ENCODE measurements at regions not wholly inside any gene's neighbourhood (a gene's known extent, or its start where the extent isn't known, plus 50 kb on each side); places are given as distances from the start of the nearest gene placed in this dataset.

DNA sequence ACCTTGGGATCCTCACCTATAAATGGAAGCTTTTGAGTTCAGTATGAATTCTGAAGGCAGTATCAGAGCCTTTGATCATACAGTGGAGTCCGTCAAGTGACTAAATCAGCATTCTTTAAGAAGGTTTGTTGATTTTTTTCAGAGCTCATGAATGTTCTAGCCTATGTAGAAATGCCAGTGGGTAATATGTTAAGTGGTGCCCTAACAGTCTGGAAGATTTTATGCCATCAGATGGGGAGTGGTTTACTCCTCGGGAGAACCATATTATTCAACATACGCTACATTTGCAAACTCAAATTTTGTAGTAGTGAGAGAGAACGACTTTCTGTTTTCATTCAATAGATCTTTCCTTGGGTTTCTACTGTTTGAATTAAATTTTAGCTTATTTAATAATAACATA is 225.0 kb upstream of the ACVR2A start:
- intact Hi-C loops (cut with DNase I; ENCODE audit: low total_unique reads): no loop called here
- Histone ChIP-seq H3K27ac (no peak overlapping the region), H3K4me1 (no peaks in the 10 kb centered on the region), H3K27me3 (no peaks in the 10 kb centered on the region), H3K36me3 (ENCODE audit: low read depth, missing control alignments) (no peaks in the 10 kb centered on the region), H3K9me3 (no peaks in the 10 kb centered on the region), H3K4me3 (no peak overlapping the region)
- TF ChIP-seq, protein P1, sequence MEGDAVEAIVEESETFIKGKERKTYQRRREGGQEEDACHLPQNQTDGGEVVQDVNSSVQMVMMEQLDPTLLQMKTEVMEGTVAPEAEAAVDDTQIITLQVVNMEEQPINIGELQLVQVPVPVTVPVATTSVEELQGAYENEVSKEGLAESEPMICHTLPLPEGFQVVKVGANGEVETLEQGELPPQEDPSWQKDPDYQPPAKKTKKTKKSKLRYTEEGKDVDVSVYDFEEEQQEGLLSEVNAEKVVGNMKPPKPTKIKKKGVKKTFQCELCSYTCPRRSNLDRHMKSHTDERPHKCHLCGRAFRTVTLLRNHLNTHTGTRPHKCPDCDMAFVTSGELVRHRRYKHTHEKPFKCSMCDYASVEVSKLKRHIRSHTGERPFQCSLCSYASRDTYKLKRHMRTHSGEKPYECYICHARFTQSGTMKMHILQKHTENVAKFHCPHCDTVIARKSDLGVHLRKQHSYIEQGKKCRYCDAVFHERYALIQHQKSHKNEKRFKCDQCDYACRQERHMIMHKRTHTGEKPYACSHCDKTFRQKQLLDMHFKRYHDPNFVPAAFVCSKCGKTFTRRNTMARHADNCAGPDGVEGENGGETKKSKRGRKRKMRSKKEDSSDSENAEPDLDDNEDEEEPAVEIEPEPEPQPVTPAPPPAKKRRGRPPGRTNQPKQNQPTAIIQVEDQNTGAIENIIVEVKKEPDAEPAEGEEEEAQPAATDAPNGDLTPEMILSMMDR (IDR thresholded peaks at IDR 0.05): no peak
- TF ChIP-seq POLR2A (IDR thresholded peaks at IDR 0.05): no peak
- no peak for DNase-seq
- whole genome bisulfite sequencing, 2 donors: 95 to 97% methylated on average over 4 of the region's 4 CpGs

DNA sequence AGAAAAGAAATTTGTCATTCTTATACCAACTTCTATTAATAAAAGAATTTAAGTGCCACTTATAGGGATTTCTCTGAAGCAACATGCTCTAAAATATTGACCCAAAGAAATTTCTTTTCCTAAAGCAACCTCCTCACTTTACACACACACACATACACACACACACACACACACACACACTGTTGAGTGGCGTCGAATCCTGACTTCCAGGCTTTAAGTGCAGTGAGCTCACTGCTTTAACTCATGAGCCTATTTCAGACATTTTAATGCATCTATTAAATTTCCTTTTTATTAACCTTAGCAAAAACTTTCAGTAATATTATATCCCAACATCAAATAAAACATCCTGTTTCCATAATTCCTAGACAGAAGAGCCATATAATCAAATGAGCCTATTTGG is 229.1 kb upstream of the ACVR2A start:
- WGBS, 2 donors: 84 to 90% methylated on average over 2 of the region's 2 CpGs
- Histone ChIP-seq H3K27ac (no peak overlapping the region), H3K27me3 (no peaks in the 10 kb centered on the region), H3K4me3 (no peak overlapping the region), H3K36me3 (ENCODE audit: low read depth, missing control alignments) (no peaks in the 10 kb centered on the region), H3K9me3 (no peaks in the 10 kb centered on the region), H3K4me1 (no peaks in the 10 kb centered on the region)
- TF ChIP-seq POLR2A (IDR thresholded peaks at IDR 0.05): no peak
- TF ChIP-seq, protein P1 (IDR thresholded peaks at IDR 0.05): no peak
- intact Hi-C loops (cut with DNase I; ENCODE audit: low total_unique reads): no loop called here
- DNase-seq: no peak

- intact Hi-C loops (cut with DNase I; ENCODE audit: low total_unique reads): no loop called here
- Histone ChIP-seq H3K27ac (no peak overlapping the region), H3K9me3 (no peaks in the 10 kb centered on the region), H3K4me3 (no peak overlapping the region), H3K27me3 (no peaks in the 10 kb centered on the region), H3K36me3 (ENCODE audit: low read depth, missing control alignments) (no peaks in the 10 kb centered on the region), H3K4me1 (no peaks in the 10 kb centered on the region)
- DNase-seq: no peak
- TF ChIP-seq, protein P1 (IDR thresholded peaks at IDR 0.05): no peak
- TF ChIP-seq POLR2A (IDR thresholded peaks at IDR 0.05): no peak
- WGBS, 2 donors: 84 to 87% methylated on average over 4 of the region's 4 CpGs
These were observed 229.8 kb upstream of the ACVR2A start for GRCh38 chr2:147614979-147615470.

- TF ChIP-seq POLR2A (IDR thresholded peaks at IDR 0.05): no peak
- TF ChIP-seq, protein P1 (IDR thresholded peaks at IDR 0.05): no peak
- intact Hi-C loops (cut with DNase I; ENCODE audit: low total_unique reads): no loop called here
- Histone ChIP-seq H3K36me3 (ENCODE audit: low read depth, missing control alignments) (no peaks in the 10 kb centered on the region), H3K27ac (no peak overlapping the region), H3K4me1 (no peaks in the 10 kb centered on the region), H3K9me3 (no peaks in the 10 kb centered on the region), H3K4me3 (no peak overlapping the region), H3K27me3 (no peaks in the 10 kb centered on the region)
- 47 to 53% methylated on average over 3 of the region's 3 CpGs for WGBS, 2 donors
- DNase-seq: no peak
These were observed 230.4 kb upstream of the ACVR2A start for GRCh38 chr2:147614471-147614870.

GRCh38 chr2:147610496-147611040 is 234.3 kb upstream of the ACVR2A start:
- Histone ChIP-seq H3K27me3 (no peaks in the 10 kb centered on the region), H3K4me1 (no peaks in the 10 kb centered on the region), H3K9me3 (no peaks in the 10 kb centered on the region), H3K36me3 (ENCODE audit: low read depth, missing control alignments) (no peaks in the 10 kb centered on the region), H3K27ac (no peak overlapping the region), H3K4me3 (no peak overlapping the region)
- DNase-seq: no peak
- intact Hi-C loops (cut with DNase I; ENCODE audit: low total_unique reads): no loop called here
- WGBS, 2 donors: 83% methylated on average over 2 of the region's 2 CpGs
- TF ChIP-seq POLR2A (IDR thresholded peaks at IDR 0.05): no peak
- TF ChIP-seq, protein P1 (IDR thresholded peaks at IDR 0.05): no peak

Measured in testis (tissue), 2 donors.